ENCODE measurements at regions not wholly inside any gene's neighbourhood (a gene's known extent, or its start where the extent isn't known, plus 50 kb on each side); places are given as distances from the start of the nearest gene placed in this dataset.
"Not testable (repeated sequence)": the region's sequence is repeated elsewhere in the genome, so short reads cannot be mapped to it uniquely, and the experiment has no call there.

DNA sequence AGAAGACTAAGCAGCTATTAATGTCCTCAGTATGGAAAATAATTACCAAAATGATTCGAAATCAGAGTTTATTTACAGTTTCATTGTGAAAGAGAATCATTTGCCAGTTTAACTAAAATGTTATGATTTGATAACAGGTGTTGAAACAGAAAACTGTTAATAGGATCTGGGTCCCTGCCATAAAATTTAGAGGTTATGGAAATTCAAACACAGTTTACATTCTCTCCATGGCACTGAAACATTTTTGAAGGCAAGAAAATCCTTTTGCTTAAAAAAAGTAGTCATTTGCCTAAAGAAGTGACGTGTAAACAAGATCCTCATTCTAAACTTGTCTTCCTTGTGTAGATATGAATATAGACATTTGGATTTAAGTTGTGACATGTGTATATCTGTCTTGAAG lies 743.8 kb downstream of the SLC4A3 start:
- TF ChIP-seq EP300 (IDR thresholded peaks at IDR 0.05) (no peak), POLR2A (IDR thresholded peaks at IDR 0.05) (no peak)
- TF ChIP-seq, protein P1, sequence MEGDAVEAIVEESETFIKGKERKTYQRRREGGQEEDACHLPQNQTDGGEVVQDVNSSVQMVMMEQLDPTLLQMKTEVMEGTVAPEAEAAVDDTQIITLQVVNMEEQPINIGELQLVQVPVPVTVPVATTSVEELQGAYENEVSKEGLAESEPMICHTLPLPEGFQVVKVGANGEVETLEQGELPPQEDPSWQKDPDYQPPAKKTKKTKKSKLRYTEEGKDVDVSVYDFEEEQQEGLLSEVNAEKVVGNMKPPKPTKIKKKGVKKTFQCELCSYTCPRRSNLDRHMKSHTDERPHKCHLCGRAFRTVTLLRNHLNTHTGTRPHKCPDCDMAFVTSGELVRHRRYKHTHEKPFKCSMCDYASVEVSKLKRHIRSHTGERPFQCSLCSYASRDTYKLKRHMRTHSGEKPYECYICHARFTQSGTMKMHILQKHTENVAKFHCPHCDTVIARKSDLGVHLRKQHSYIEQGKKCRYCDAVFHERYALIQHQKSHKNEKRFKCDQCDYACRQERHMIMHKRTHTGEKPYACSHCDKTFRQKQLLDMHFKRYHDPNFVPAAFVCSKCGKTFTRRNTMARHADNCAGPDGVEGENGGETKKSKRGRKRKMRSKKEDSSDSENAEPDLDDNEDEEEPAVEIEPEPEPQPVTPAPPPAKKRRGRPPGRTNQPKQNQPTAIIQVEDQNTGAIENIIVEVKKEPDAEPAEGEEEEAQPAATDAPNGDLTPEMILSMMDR (IDR thresholded peaks at IDR 0.05): no peak
- H3K27me3 ChIP-seq: no peaks in the 10 kb centered on the region
- H3K4me3 ChIP-seq: no peak overlapping the region
- DNase-seq (ENCODE audit: low spot score in 2 of 2): no peak
- H3K4me1 ChIP-seq: no peaks in the 10 kb centered on the region
- H3K27ac ChIP-seq: no peak overlapping the region
- H3K36me3 ChIP-seq: no peaks in the 10 kb centered on the region
- peaks cover 0 to 9% (median 0%) of the 10 kb centered on the region in 4 donors for H3K9me3 ChIP-seq
- 61 to 67% methylated on average over 2 of the region's 2 CpGs for WGBS, 2 donors

DNA sequence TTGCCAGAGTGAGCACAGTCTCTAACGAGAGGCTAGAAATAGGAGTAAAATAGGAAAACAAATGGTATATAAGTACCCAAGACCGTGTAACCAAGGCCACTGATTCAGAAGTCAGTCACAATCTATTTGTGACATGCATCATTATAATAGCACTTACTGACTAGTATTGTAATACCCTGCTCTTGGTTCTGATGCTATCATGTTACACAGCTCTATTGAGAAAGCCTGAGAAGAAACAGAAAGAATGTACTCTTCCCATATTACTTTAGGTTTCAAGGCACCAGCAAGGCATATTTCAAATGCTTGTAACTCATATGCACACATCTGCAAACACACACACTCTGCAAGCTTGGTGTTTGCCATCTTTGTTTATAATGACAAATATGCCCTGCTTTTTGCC lies 746.4 kb downstream of the SLC4A3 start:
- H3K27me3 ChIP-seq: no peaks in the 10 kb centered on the region
- H3K9me3 ChIP-seq: no peaks in the 10 kb centered on the region
- H3K4me3 ChIP-seq: no peak overlapping the region
- H3K4me1 ChIP-seq: no peaks in the 10 kb centered on the region
- no peak for TF ChIP-seq EP300 (IDR thresholded peaks at IDR 0.05)
- TF ChIP-seq, protein P1 (IDR thresholded peaks at IDR 0.05): no peak
- TF ChIP-seq POLR2A (IDR thresholded peaks at IDR 0.05): no peak
- H3K36me3 ChIP-seq: no peaks in the 10 kb centered on the region
- no peak overlapping the region for H3K27ac ChIP-seq
- no peak for DNase-seq (ENCODE audit: low spot score in 2 of 2)
- WGBS, 2 donors: 34 to 56% methylated on average over 2 of the region's 2 CpGs

DNA sequence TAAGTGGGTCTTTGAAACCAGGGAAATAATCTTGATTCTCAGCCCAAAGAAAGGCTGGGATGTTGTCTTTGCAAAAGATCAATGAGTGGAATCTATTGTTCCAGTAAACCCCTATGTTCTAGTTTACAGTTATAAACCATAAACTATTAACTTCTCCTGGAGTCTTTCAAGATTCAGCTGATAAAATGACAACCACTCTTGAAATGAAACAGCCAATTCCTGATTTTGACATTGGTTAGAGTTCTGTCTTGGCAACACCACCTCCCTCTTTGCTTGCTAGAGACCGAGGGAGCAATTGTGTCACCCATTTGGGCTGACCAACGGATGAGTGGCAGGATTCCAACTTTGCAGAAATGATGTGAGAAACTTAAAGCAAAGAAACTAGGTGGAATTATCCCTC lies 746.9 kb downstream of the SLC4A3 start:
- Histone ChIP-seq H3K36me3 (no peaks in the 10 kb centered on the region), H3K27me3 (no peaks in the 10 kb centered on the region), H3K4me1 (no peaks in the 10 kb centered on the region), H3K27ac (no peak overlapping the region), H3K9me3 (peaks cover 0 to 4% (median 0%) of the 10 kb centered on the region in 4 donors), H3K4me3 (no peak overlapping the region)
- DNase-seq (ENCODE audit: low spot score in 2 of 2): no peak
- TF ChIP-seq POLR2A (IDR thresholded peaks at IDR 0.05) (no peak), EP300 (IDR thresholded peaks at IDR 0.05) (no peak)
- TF ChIP-seq, protein P1 (IDR thresholded peaks at IDR 0.05): no peak
- 44% methylated on average over 2 of the region's 2 CpGs for WGBS, 2 donors

DNA sequence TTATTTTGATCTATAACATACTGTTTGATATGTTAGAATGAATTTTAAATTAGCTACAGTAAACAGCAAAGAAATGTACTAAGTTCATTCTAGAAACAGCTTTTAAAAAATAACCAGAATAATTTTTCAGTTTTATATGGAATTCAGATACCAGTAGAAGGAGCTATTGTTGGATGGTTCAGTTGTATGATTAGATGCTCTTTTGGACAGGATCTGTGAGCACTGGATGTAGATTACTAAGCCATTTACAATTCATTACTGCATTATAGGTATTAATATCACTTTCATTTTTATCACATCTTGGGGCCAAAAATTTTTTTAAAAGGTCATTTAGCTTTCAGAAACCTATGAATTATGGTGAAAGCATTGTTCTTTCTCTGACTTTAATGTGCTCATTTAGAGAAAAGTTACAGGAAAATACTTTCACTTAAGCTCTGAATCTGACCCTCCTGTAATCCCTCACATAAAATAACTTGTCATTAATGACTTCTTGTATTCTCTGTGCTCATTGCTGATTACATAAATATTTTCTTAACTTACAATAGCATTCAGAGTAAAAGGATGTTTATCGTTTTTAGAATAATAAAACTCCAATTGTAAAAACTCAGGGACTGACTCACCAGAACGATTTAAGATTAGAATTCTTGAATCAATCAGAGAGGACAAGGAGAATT lies 750.2 kb downstream of the SLC4A3 start:
- Histone ChIP-seq H3K9me3 (peaks cover 0 to 26% (median 0%) of the 10 kb centered on the region in 4 donors), H3K36me3 (no peaks in the 10 kb centered on the region), H3K27me3 (no peaks in the 10 kb centered on the region), H3K4me1 (no peaks in the 10 kb centered on the region), H3K4me3 (no peak overlapping the region), H3K27ac (no peak overlapping the region)
- 38 to 42% methylated on average over 2 of the region's 2 CpGs for WGBS, 2 donors
- DNase-seq (ENCODE audit: low spot score in 2 of 2): no peak
- TF ChIP-seq POLR2A (IDR thresholded peaks at IDR 0.05) (no peak), EP300 (IDR thresholded peaks at IDR 0.05) (no peak)
- TF ChIP-seq, protein P1 (IDR thresholded peaks at IDR 0.05): no peak

DNA sequence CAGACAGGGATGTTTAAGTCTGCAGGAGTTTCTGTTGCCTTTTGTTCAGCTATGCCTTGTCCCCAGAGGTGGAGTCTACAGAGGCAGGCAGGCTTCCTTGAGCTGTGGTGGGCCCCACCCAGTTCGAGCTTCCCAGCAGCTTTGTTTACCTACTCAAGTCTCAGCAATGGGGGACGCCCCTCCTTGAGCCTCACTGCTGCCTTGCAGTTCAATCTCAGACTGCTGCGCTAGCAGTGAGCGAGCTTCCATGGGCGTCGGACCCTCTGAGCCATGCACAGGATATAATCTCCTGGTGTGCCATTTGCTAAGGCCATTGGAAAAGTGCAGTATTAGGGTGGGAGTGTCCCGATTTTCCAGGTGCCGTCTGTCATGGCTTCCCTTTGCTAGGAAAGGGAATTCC lies 760.3 kb downstream of the SLC4A3 start:
- not testable (repeated sequence) for DNase-seq (ENCODE audit: low spot score in 2 of 2); H3K4me3 ChIP-seq; H3K36me3 ChIP-seq; H3K27ac ChIP-seq; H3K4me1 ChIP-seq; H3K9me3 ChIP-seq; H3K27me3 ChIP-seq
- 85 to 97% methylated on average over 8 of the region's 8 CpGs for WGBS, 2 donors

DNA sequence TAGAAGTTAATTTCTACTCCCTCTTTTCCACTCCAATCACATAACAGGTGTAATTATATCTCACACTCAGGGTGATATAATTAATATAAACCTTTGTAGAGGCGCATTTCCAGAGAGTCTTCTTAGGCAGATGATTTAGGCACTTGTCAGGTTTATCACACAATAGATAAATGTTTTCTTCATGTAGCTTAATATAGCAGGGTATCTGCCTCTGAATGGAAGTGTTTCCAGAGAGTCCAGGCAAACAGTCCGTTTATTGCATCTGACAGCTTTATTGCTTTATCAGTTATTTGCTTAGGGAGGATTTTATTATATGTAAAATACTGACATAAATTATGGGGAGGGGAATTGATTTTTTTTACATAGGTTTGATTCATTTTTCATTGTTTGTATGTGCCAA lies 766.3 kb downstream of the SLC4A3 start:
- 86 to 89% methylated on average over 2 of the region's 2 CpGs for WGBS, 2 donors
- Histone ChIP-seq H3K36me3 (no peaks in the 10 kb centered on the region), H3K27ac (no peak overlapping the region), H3K4me1 (no peaks in the 10 kb centered on the region), H3K27me3 (no peaks in the 10 kb centered on the region), H3K9me3 (no peaks in the 10 kb centered on the region), H3K4me3 (no peak overlapping the region)
- DNase-seq (ENCODE audit: low spot score in 2 of 2): no peak
- TF ChIP-seq, protein P1 (IDR thresholded peaks at IDR 0.05): no peak
- no peak for TF ChIP-seq EP300 (IDR thresholded peaks at IDR 0.05)
- no peak for TF ChIP-seq POLR2A (IDR thresholded peaks at IDR 0.05)
